Suprapubic skin (tissue), 3 donors: ENCODE measurements at regions not wholly inside any gene's neighbourhood (a gene's known extent, or its start where the extent isn't known, plus 50 kb on each side); places are given as distances from the start of the nearest gene placed in this dataset.

ENCODE experiments used
- CTCF ChIP-seq, 2 donors: fragments of 200-600 bp in 1 of 2; fragments of 450-650 bp in 1 of 2; sonication (generic) in 1 of 2; IDR thresholded peaks; one replicate each; pipeline ENCODE4 v1.5.1; 2016 to 2019; ENCODE audit warnings: antibody characterized with exemption in 2 of 2, mild to moderate bottlenecking in 1 of 2, moderate library complexity in 1 of 2
- POLR2A ChIP-seq, 2 donors: fragments of 450-650 bp; IDR thresholded peaks; one replicate each; pipeline ENCODE4 v1.6.1; 2017; ENCODE audit warnings: antibody characterized with exemption in 2 of 2, mild to moderate bottlenecking in 2 of 2, moderate library complexity in 2 of 2

GRCh38 chr12:115260762-115261675 is 577.0 kb upstream of the TBX3 start:
- TF ChIP-seq CTCF (IDR thresholded peaks at IDR 0.05) = no peak
- TF ChIP-seq POLR2A (IDR thresholded peaks at IDR 0.05) = no peak
